Skeletal muscle cell (primary cell): ENCODE measurements at regions not wholly inside any gene's neighbourhood (a gene's known extent, or its start where the extent isn't known, plus 50 kb on each side); places are given as distances from the start of the nearest gene placed in this dataset.

Experiments
- DNase-seq: peaks from one replicate; pipeline ENCODE4 v3.0.0-alpha.2; 2010; ENCODE audit warnings: low read depth
- H3K4me3 ChIP-seq: 2 replicates; pipeline ENCODE4 v1.5.1; 2011; ENCODE audit warnings: low read depth, mild to moderate bottlenecking, control low read depth, low read length, moderate library complexity

GRCh38 chr10:121154846-121155245 lies 303.7 kb downstream of the WDR11 start:
- DNase-seq = no peak
- H3K4me3 ChIP-seq = no peak overlapping the region

GRCh38 chr10:121155742-121156474 lies 304.7 kb downstream of the WDR11 start:
- no peak overlapping the region for H3K4me3 ChIP-seq
- no peak for DNase-seq

- DNase-seq = no peak
- H3K4me3 ChIP-seq = no peak overlapping the region
Observed at GRCh38 chr10:121157998-121158397, 306.8 kb downstream of the WDR11 start.

GRCh38 chr10:121158988-121159579 lies 307.9 kb downstream of the WDR11 start:
- no peak overlapping the region for H3K4me3 ChIP-seq
- no peak for DNase-seq

GRCh38 chr10:121159670-121160069 lies 308.5 kb downstream of the WDR11 start:
- DNase-seq = no peak

GRCh38 chr10:121165276-121165675 lies 314.1 kb downstream of the WDR11 start:
- no peak for DNase-seq
- no peak overlapping the region for H3K4me3 ChIP-seq

More at GRCh38 chr10:121159670-121160069, 308.5 kb downstream of the WDR11 start:
- H3K4me3 ChIP-seq = no peak overlapping the region

GRCh38 chr10:121167534-121168243 lies 316.5 kb downstream of the WDR11 start:
- no peak overlapping the region for H3K4me3 ChIP-seq
- DNase-seq = no peak

- DNase-seq = no peak
- H3K4me3 ChIP-seq = no peak overlapping the region
Observed at GRCh38 chr10:121168545-121169216, 317.5 kb downstream of the WDR11 start.

GRCh38 chr10:121169406-121169805 lies 318.2 kb downstream of the WDR11 start:
- H3K4me3 ChIP-seq = no peak overlapping the region
- DNase-seq = no peak

GRCh38 chr10:121171825-121172787 lies 320.9 kb downstream of the WDR11 start:
- no peak overlapping the region for H3K4me3 ChIP-seq
- no peak for DNase-seq

GRCh38 chr10:121179006-121179405 lies 327.8 kb downstream of the WDR11 start:
- H3K4me3 ChIP-seq = no peak overlapping the region
- DNase-seq = no peak

- no peak for DNase-seq
Observed at GRCh38 chr10:121182219-121182618, 331.1 kb downstream of the WDR11 start.

GRCh38 chr10:121183236-121183635 lies 332.1 kb downstream of the WDR11 start:
- no peak for DNase-seq
- H3K4me3 ChIP-seq = no peak overlapping the region

More at GRCh38 chr10:121182219-121182618, 331.1 kb downstream of the WDR11 start:
- no peak overlapping the region for H3K4me3 ChIP-seq

GRCh38 chr10:121183707-121184106 lies 332.5 kb downstream of the WDR11 start:
- no peak overlapping the region for H3K4me3 ChIP-seq
- no peak for DNase-seq

GRCh38 chr10:121185816-121186455 lies 334.8 kb downstream of the WDR11 start:
- H3K4me3 ChIP-seq = no peak overlapping the region
- DNase-seq = no peak

- no peak for DNase-seq
- H3K4me3 ChIP-seq = no peak overlapping the region
Observed at GRCh38 chr10:121187391-121187790, 336.2 kb downstream of the WDR11 start.

- no peak for DNase-seq
- no peak overlapping the region for H3K4me3 ChIP-seq
Observed at GRCh38 chr10:121188005-121188404, 336.8 kb downstream of the WDR11 start.

GRCh38 chr10:121189066-121189465 lies 337.9 kb downstream of the WDR11 start:
- H3K4me3 ChIP-seq = no peak overlapping the region
- no peak for DNase-seq
